CD4-positive, alpha-beta T cell treated with Interleukin-1 beta for 1 hour (primary cell): ENCODE measurements at regions not wholly inside any gene's neighbourhood (a gene's known extent, or its start where the extent isn't known, plus 50 kb on each side); places are given as distances from the start of the nearest gene placed in this dataset.

Experiments
- DNase-seq, 2 donors: peaks; one replicate each; pipeline ENCODE4 v3.0.0-alpha.2; 2020 to 2022

- no peak for DNase-seq
Observed at GRCh38 chr13:38520041-38520440, 166.8 kb upstream of the FREM2 start.

GRCh38 chr13:38527140-38527539 is 159.7 kb upstream of the FREM2 start:
- DNase-seq = no peak

DNA sequence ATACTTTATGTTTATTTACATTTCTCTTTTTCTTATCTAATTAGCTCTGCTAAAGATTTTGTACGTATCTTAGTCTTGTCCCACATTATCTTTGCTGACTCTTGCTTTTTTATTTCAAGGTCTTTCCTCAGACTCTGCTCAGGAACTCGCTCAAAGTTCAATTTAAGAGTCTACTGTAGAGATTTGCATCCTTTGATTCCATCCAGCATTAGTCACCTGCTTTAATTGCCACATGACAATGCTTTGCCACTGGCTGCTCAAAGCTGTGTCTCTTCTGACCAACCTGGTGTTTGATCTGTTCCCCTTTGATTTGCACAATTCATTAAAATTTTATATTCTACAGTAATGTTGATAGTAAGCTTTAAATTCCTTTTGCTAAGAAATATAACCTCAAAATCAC is 157.9 kb upstream of the FREM2 start:
- DNase-seq = no peak

DNA sequence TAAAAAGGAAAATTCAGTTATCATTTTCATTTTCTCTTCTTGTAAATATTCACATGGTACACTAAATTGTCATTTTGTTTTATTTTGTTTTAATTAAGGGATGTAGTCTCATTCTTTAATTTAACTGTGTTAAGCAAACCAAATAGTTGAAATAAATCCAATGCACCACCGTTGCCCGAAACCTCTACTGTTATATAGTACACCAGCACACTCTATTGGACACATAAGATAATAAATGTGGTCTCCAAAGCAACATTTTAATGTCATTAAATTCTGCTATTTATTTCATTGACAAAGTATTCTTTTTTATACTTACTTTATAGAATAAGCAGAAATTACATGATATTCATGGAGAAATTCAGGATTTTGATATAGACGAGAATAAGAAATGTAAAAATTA is 156.4 kb upstream of the FREM2 start:
- DNase-seq = no peak

GRCh38 chr13:38535261-38535660 is 151.6 kb upstream of the FREM2 start:
- DNase-seq = no peak

- no peak for DNase-seq
Observed at GRCh38 chr13:38537051-38537450, 149.8 kb upstream of the FREM2 start.

- no peak for DNase-seq
Observed at GRCh38 chr13:38538422-38538821, 148.5 kb upstream of the FREM2 start.

- DNase-seq = no peak
Observed at GRCh38 chr13:38539632-38540031, 147.2 kb upstream of the FREM2 start.

GRCh38 chr13:38542601-38543000 is 144.3 kb upstream of the FREM2 start:
- DNase-seq = no peak

- no peak for DNase-seq
Observed at GRCh38 chr13:38543561-38543960, 143.3 kb upstream of the FREM2 start.

DNA sequence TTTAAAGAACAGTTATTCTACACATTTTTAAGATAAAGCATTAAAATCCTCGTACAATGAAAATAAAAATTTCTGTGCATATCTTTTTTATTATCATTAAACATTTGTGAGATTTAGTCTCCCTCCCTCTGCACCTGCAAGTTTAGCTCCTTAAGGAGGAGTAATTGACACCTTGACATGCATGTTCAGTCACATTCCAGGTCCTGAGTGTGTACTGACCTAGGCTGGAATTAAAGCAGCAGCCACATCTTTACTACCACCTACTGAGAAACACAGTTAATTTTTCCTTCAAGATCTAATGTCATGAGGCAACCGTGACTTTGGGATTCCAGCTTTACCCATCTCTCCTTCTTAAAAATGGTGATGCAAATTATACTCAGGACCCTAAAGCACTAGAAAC is 123.1 kb upstream of the FREM2 start:
- no peak for DNase-seq

GRCh38 chr13:38564256-38565150 is 122.4 kb upstream of the FREM2 start:
- DNase-seq = no peak

DNA sequence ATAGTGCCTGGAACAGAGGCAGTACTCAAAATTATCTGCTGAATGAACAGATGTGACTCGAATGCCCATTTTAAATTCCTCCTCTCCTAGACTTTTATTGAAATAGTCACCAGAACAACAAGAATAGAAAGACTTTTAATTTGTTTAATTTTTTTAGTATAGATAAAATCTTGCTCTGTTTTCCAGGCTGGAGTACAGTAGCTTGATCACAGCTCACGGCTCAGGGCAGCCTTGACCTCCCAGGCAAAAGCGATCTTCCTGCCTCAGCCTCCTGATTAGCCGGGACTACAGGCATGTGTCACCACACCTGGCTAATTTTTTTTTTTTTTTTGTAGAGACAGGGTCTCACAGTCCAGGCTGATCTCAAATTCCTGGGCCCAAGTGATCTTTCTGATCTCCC is 120.9 kb upstream of the FREM2 start:
- no peak for DNase-seq

DNA sequence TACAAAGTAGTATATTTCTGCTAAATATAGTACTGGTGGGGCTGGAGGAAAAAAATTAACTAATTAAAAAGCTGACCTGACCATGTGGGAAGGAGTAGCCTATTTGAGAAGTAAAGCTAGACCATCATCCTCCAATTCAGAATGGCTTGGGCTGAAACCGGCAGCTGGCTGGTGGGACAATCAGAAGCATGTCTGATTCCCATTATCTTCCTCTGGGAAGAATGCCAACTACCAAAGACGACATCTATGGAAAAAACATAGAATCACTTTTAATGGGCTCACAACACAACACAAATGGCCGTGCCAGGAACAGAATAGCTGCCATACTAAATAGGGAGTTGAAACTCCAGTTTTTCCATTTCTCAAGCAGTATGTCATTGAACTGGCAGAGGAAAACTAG is 120.4 kb upstream of the FREM2 start:
- no peak for DNase-seq

GRCh38 chr13:38570706-38571105 is 116.2 kb upstream of the FREM2 start:
- no peak for DNase-seq

- DNase-seq = no peak
Observed at GRCh38 chr13:38575427-38575826, 111.5 kb upstream of the FREM2 start.

DNA sequence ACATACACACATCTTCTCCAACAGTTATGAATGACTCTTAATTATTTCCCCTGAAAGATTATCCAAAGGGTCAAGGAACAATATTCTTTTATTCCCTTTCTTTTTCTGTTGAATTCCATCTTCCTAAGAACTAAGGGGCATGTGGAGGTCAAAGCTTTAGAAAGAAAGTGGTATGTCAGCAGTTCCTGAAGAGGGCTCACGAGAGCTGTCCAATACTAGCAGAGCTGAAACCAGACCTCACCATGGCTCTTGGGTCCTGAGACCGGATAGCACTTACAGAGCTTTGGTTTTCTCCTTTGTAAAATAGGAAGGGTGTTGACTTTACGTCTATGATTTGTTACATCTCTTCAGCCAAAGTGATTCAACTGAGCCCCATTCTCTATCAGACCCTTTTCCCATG is 109.8 kb upstream of the FREM2 start:
- no peak for DNase-seq

DNA sequence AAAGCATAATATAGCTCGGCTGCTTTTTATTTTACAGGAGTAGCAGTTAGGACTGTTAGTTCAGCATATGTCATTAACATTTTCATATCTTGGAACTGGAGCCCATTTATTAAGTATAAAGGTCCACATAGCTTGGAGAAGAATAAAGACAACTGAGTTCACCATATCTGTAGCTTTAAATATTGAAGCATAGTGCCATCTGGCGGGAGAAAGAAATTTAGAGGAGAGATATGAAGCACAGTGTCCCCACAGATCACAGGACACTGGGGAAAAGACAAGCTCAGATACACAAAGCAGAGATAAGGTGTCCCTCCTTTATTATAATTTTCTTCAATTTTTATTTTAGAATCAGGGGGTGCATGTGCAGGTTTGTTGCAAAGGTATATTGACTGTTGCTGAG is 104.7 kb upstream of the FREM2 start:
- DNase-seq = peak in 1 of 2 donors; percentile 13

GRCh38 chr13:38590230-38590629 is 96.6 kb upstream of the FREM2 start:
- DNase-seq = no peak

GRCh38 chr13:38590796-38591507 is 95.9 kb upstream of the FREM2 start:
- no peak for DNase-seq

DNA sequence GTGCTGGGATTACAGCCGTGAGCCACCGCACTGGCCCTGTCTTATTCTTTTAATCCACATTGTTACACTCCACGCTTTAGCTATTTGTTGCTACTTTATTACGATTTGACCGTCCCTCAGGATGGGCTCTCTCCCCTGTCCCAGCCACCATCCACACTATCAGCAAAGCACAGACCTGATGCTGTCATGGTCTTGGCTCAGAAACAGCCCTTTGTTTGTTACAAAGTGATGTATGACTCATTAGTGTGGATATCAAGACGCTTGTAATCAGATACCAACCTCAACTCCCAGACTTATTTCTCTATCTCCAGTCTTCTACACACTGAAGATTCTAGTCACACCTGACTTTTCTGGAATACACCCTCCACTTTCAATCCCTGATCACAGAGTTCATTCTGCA is 84.6 kb upstream of the FREM2 start:
- DNase-seq = no peak

- no peak for DNase-seq
Observed at GRCh38 chr13:38606699-38607535, 80.0 kb upstream of the FREM2 start.

DNA sequence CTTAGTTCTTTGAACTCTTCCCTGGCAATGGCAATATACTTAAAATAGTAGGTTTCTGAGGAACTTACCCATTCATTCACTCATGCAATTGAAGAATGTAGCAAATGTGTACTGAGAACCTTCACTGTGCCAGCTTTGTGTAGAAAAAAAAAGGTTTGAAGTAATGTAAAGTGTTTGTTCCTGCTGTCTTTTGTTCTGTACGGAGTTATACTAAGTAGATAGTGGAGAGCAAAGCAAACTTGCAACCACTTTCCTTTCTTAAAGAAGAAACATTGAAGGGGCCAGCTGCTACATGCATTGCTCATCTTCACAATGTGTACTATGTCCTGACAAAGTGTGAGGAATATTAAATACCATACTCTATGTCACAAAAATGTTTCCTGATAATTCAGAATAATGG is 68.9 kb upstream of the FREM2 start:
- DNase-seq = no peak

GRCh38 chr13:38618336-38618735 is 68.5 kb upstream of the FREM2 start:
- DNase-seq = no peak
